ENCODE measurements at regions not wholly inside any gene's neighbourhood (a gene's known extent, or its start where the extent isn't known, plus 50 kb on each side); places are given as distances from the start of the nearest gene placed in this dataset.

DNA sequence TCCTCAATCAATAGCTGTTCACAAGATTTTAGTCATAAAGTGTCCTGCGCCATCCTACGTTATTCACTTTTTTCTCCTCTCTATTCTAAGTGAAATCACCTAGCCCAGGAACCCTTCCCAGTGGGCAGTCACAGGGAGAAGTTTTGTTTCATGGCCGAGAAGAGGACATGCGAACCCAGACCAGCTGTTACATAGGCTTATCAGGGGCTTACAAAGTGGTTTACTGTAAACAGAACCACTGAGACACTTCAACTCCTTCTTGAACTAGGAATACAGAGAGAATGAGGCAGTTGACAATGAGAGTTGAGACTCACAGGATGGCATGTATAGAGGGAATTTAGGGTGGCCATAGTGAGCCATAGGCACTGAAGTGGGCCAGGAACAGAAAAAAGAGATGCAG lies 246.9 kb upstream of the GLI3 start:
- no peak for TF ChIP-seq EZH2 (IDR thresholded peaks at IDR 0.05; ENCODE audit: borderline replicate concordance, low read depth, low read length, severe bottlenecking)
- TF ChIP-seq, protein P1, sequence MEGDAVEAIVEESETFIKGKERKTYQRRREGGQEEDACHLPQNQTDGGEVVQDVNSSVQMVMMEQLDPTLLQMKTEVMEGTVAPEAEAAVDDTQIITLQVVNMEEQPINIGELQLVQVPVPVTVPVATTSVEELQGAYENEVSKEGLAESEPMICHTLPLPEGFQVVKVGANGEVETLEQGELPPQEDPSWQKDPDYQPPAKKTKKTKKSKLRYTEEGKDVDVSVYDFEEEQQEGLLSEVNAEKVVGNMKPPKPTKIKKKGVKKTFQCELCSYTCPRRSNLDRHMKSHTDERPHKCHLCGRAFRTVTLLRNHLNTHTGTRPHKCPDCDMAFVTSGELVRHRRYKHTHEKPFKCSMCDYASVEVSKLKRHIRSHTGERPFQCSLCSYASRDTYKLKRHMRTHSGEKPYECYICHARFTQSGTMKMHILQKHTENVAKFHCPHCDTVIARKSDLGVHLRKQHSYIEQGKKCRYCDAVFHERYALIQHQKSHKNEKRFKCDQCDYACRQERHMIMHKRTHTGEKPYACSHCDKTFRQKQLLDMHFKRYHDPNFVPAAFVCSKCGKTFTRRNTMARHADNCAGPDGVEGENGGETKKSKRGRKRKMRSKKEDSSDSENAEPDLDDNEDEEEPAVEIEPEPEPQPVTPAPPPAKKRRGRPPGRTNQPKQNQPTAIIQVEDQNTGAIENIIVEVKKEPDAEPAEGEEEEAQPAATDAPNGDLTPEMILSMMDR (IDR thresholded peaks at IDR 0.05; ENCODE audit: borderline replicate concordance, extremely low read depth, low read length, poor library complexity, severe bottlenecking): no peak

Data from DND-41 (cell line).